ENCODE measurements at regions not wholly inside any gene's neighbourhood (a gene's known extent, or its start where the extent isn't known, plus 50 kb on each side); places are given as distances from the start of the nearest gene placed in this dataset.

- FAIRE-seq (no peak), DNase-seq (ENCODE audit: low read depth, low spot score) (no peak)
- TF ChIP-seq, protein P1, sequence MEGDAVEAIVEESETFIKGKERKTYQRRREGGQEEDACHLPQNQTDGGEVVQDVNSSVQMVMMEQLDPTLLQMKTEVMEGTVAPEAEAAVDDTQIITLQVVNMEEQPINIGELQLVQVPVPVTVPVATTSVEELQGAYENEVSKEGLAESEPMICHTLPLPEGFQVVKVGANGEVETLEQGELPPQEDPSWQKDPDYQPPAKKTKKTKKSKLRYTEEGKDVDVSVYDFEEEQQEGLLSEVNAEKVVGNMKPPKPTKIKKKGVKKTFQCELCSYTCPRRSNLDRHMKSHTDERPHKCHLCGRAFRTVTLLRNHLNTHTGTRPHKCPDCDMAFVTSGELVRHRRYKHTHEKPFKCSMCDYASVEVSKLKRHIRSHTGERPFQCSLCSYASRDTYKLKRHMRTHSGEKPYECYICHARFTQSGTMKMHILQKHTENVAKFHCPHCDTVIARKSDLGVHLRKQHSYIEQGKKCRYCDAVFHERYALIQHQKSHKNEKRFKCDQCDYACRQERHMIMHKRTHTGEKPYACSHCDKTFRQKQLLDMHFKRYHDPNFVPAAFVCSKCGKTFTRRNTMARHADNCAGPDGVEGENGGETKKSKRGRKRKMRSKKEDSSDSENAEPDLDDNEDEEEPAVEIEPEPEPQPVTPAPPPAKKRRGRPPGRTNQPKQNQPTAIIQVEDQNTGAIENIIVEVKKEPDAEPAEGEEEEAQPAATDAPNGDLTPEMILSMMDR (optimal IDR thresholded peaks at IDR 0.05 in 1 of 3, IDR thresholded peaks at IDR 0.05 in 1 of 3, conservative IDR thresholded peaks at IDR 0.05 in 1 of 3; ENCODE audit: extremely low read depth in 1 of 3, insufficient read depth in 2 of 3, low read length in 3 of 3) = no peak
- TF ChIP-seq EZH2 (IDR thresholded peaks at IDR 0.05; ENCODE audit: low read length) = no peak
- dilution Hi-C loops (cut with MboI; ENCODE audit: extremely low pct_ligation_motif_present, low sequenced_read_pairs) = no loop called here
- peaks cover 3% of the 10 kb centered on the region for H3K27me3 ChIP-seq (ENCODE audit: control insufficient read depth, extremely low read depth, insufficient read depth, low read length)
- no peak overlapping the region for H2AFZ ChIP-seq (ENCODE audit: control insufficient read depth, low read length)
- no peaks in the 10 kb centered on the region for H3K9me1 ChIP-seq (ENCODE audit: control insufficient read depth, extremely low read depth, insufficient read depth, low read length)
- no peaks in the 10 kb centered on the region for H3K4me1 ChIP-seq (ENCODE audit: control insufficient read depth, extremely low read depth, insufficient read depth, low read length)
- no peaks in the 10 kb centered on the region for H4K20me1 ChIP-seq (ENCODE audit: control insufficient read depth, extremely low read depth, insufficient read depth, low read length)
- no peak overlapping the region for H3K4me3 ChIP-seq (ENCODE audit: control insufficient read depth in 2 of 3, extremely low read depth in 1 of 3, insufficient read depth in 2 of 3, low read depth in 1 of 3, low read length in 3 of 3)
- H3K27ac ChIP-seq (ENCODE audit: control insufficient read depth, insufficient read depth, low read length) = no peak overlapping the region
- H3K9ac ChIP-seq (ENCODE audit: control insufficient read depth, extremely low read depth, insufficient read depth, low read length) = no peak overlapping the region
- H3K79me2 ChIP-seq (ENCODE audit: control insufficient read depth, insufficient read depth, low read length) = no peaks in the 10 kb centered on the region
- H3K36me3 ChIP-seq (ENCODE audit: control insufficient read depth in 2 of 2, extremely low read depth in 1 of 2, insufficient read depth in 2 of 2, low read length in 2 of 2) = no peaks in the 10 kb centered on the region
- no peaks in the 10 kb centered on the region for H3K9me3 ChIP-seq (ENCODE audit: control insufficient read depth, low read depth, low read length)
- H3K4me2 ChIP-seq (ENCODE audit: control insufficient read depth, extremely low read depth, insufficient read depth, low read depth, low read length) = no peak overlapping the region
These were observed 410.2 kb downstream of the MID1IP1 start for GRCh38 chrX:39211501-39211900.

DNA sequence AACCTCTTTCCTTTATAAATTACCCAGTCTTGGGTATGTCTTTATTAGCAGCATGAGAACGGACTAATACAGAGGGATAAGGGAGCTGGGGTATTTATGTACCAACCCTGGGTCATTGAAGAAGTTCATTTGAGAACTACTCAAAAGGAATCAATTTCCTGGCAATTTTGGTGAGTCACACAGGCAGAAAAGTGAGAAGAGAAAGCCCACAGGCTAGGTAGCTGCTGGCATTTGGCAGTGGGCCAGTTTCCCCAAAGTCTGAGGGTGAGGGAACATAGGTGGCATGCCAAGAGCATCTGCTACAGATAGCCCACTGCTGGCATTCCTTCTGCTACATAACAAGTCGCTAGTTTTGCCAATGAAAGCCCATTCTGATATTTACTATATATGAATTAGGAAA lies 411.2 kb downstream of the MID1IP1 start:
- no peak overlapping the region for H3K4me2 ChIP-seq (ENCODE audit: control insufficient read depth, extremely low read depth, insufficient read depth, low read depth, low read length)
- DNase-seq (ENCODE audit: low read depth, low spot score) (no peak), FAIRE-seq (no peak)
- dilution Hi-C loops (cut with MboI; ENCODE audit: extremely low pct_ligation_motif_present, low sequenced_read_pairs) = no loop called here
- H3K9ac ChIP-seq (ENCODE audit: control insufficient read depth, extremely low read depth, insufficient read depth, low read length) = no peak overlapping the region
- H4K20me1 ChIP-seq (ENCODE audit: control insufficient read depth, extremely low read depth, insufficient read depth, low read length) = no peaks in the 10 kb centered on the region
- H3K79me2 ChIP-seq (ENCODE audit: control insufficient read depth, insufficient read depth, low read length) = no peaks in the 10 kb centered on the region
- no peak overlapping the region for H2AFZ ChIP-seq (ENCODE audit: control insufficient read depth, low read length)
- H3K36me3 ChIP-seq (ENCODE audit: control insufficient read depth in 2 of 2, extremely low read depth in 1 of 2, insufficient read depth in 2 of 2, low read length in 2 of 2) = no peaks in the 10 kb centered on the region
- no peaks in the 10 kb centered on the region for H3K4me1 ChIP-seq (ENCODE audit: control insufficient read depth, extremely low read depth, insufficient read depth, low read length)
- no peaks in the 10 kb centered on the region for H3K9me3 ChIP-seq (ENCODE audit: control insufficient read depth, low read depth, low read length)
- no peak overlapping the region for H3K4me3 ChIP-seq (ENCODE audit: control insufficient read depth in 2 of 3, extremely low read depth in 1 of 3, insufficient read depth in 2 of 3, low read depth in 1 of 3, low read length in 3 of 3)
- no peaks in the 10 kb centered on the region for H3K9me1 ChIP-seq (ENCODE audit: control insufficient read depth, extremely low read depth, insufficient read depth, low read length)
- H3K27me3 ChIP-seq (ENCODE audit: control insufficient read depth, extremely low read depth, insufficient read depth, low read length) = peaks cover 3% of the 10 kb centered on the region
- H3K27ac ChIP-seq (ENCODE audit: control insufficient read depth, insufficient read depth, low read length) = no peak overlapping the region
- TF ChIP-seq, protein P1 (optimal IDR thresholded peaks at IDR 0.05 in 1 of 3, IDR thresholded peaks at IDR 0.05 in 1 of 3, conservative IDR thresholded peaks at IDR 0.05 in 1 of 3; ENCODE audit: extremely low read depth in 1 of 3, insufficient read depth in 2 of 3, low read length in 3 of 3) = no peak
- TF ChIP-seq EZH2 (IDR thresholded peaks at IDR 0.05; ENCODE audit: low read length) = no peak

All from keratinocyte (primary cell).